Astrocyte (in vitro differentiated cells and primary cell): ENCODE measurements at regions not wholly inside any gene's neighbourhood (a gene's known extent, or its start where the extent isn't known, plus 50 kb on each side); places are given as distances from the start of the nearest gene placed in this dataset.

ENCODE experiments used
- DNase-seq: peaks from one replicate; pipeline ENCODE4 v3.0.0-alpha.2; 2010; ENCODE audit warnings: low read depth
- FAIRE-seq: peaks from 2 replicates; lab custom pipeline; 2011; peaks lifted over from hg19 to GRCh38; lab: Jason Lieb, UNC
- H2AFZ ChIP-seq: 2 replicates; pipeline ENCODE4 v1.6.0; 2012; ENCODE audit warnings: low read depth, low read length, inconsistent platforms
- H3K27ac ChIP-seq: 2 replicates; pipeline ENCODE4 v1.5.1; 2011; ENCODE audit warnings: low read depth, low read length, inconsistent platforms
- H3K27me3 ChIP-seq: 2 replicates; pipeline ENCODE4 v1.6.0; 2011; ENCODE audit warnings: low read length, inconsistent platforms; ENCODE audit not compliant: insufficient read depth
- H3K36me3 ChIP-seq: 2 replicates; pipeline ENCODE4 v1.5.1; 2011; ENCODE audit warnings: low read length, inconsistent platforms; ENCODE audit not compliant: insufficient read depth
- H3K4me1 ChIP-seq: 2 replicates; pipeline ENCODE4 v1.5.1; 2011; ENCODE audit warnings: low read length, inconsistent platforms; ENCODE audit not compliant: insufficient read depth
- H3K4me2 ChIP-seq: 2 replicates; pipeline ENCODE4 v1.6.0; 2012; ENCODE audit warnings: low read length, inconsistent platforms
- H3K4me3 ChIP-seq: 2 replicates; pipeline ENCODE4 v1.5.1; 2011; ENCODE audit warnings: low read depth, mild to moderate bottlenecking, low read length, inconsistent platforms; ENCODE audit not compliant: insufficient read depth
- H3K79me2 ChIP-seq: 2 replicates; pipeline ENCODE4 v1.6.0; 2012; ENCODE audit warnings: mild to moderate bottlenecking, low read length, inconsistent platforms; ENCODE audit not compliant: insufficient read depth
- H3K9ac ChIP-seq: 2 replicates; pipeline ENCODE4 v1.6.0; 2012; ENCODE audit warnings: mild to moderate bottlenecking, low read length, inconsistent platforms
- H3K9me3 ChIP-seq: 2 replicates; pipeline ENCODE4 v1.5.1; 2012; ENCODE audit warnings: low read depth, mild to moderate bottlenecking, low read length, inconsistent platforms; ENCODE audit not compliant: insufficient read depth
- H4K20me1 ChIP-seq: 2 replicates; pipeline ENCODE4 v1.6.0; 2012; ENCODE audit warnings: low read length, inconsistent platforms; ENCODE audit not compliant: insufficient read depth
- H3K27ac Mint-ChIP-seq: one replicate; pipeline ENCODE4 v1.8.0; 2021; ENCODE audit warnings: mild to moderate bottlenecking, mixed read lengths; ENCODE audit not compliant: unreplicated experiment
- H3K27me3 Mint-ChIP-seq: one replicate; pipeline ENCODE4 v1.8.0; 2021; ENCODE audit warnings: low read depth, mixed read lengths; ENCODE audit not compliant: unreplicated experiment
- H3K36me3 Mint-ChIP-seq: one replicate; pipeline ENCODE4 v1.8.0; 2021; ENCODE audit warnings: low read depth, mixed read lengths; ENCODE audit not compliant: unreplicated experiment
- H3K4me1 Mint-ChIP-seq: one replicate; pipeline ENCODE4 v1.8.0; 2021; ENCODE audit warnings: low read depth, mixed read lengths; ENCODE audit not compliant: unreplicated experiment
- H3K4me3 Mint-ChIP-seq: one replicate; pipeline ENCODE4 v1.8.0; 2021; ENCODE audit warnings: mild to moderate bottlenecking, moderate library complexity, mixed read lengths; ENCODE audit not compliant: unreplicated experiment
- H3K9me3 Mint-ChIP-seq: one replicate; pipeline ENCODE4 v1.8.0; 2021; ENCODE audit warnings: mild to moderate bottlenecking, mixed read lengths; ENCODE audit not compliant: unreplicated experiment
- CTCF ChIP-seq: IDR thresholded peaks from 2 replicates; pipeline ENCODE4 v1.5.1; 2011; ENCODE audit warnings: low read depth, mild to moderate bottlenecking, inconsistent platforms, low read length, moderate library complexity; ENCODE audit not compliant: insufficient read depth
- EZH2 ChIP-seq: IDR thresholded peaks from 2 replicates; pipeline ENCODE4 v1.6.1; 2012; ENCODE audit warnings: mild to moderate bottlenecking, low read length, inconsistent platforms; ENCODE audit not compliant: insufficient read depth

GRCh38 chr7:134391223-134391622, 67.7 kb downstream of the AKR1B1 start:
- H3K4me2 ChIP-seq, result no peak overlapping the region
- DNase-seq, result no peak
- Mint-ChIP-seq H3K4me3 (no peak overlapping the region), H3K4me1 (no peaks in the 10 kb centered on the region), H3K9me3 (peaks cover 7% of the 10 kb centered on the region), H3K27ac (no peak overlapping the region), H3K27me3 (peaks cover 5% of the 10 kb centered on the region), H3K36me3 (no peaks in the 10 kb centered on the region)
- no peak overlapping the region for H3K9ac ChIP-seq
- TF ChIP-seq CTCF, result no peak
- no peak for TF ChIP-seq EZH2
- H3K4me3 ChIP-seq, result no peak overlapping the region
- no peaks in the 10 kb centered on the region for H3K27me3 ChIP-seq
- H2AFZ ChIP-seq, result no peak overlapping the region
- no peaks in the 10 kb centered on the region for H3K36me3 ChIP-seq
- FAIRE-seq, result no peak
- no peaks in the 10 kb centered on the region for H3K4me1 ChIP-seq
- H4K20me1 ChIP-seq, result no peaks in the 10 kb centered on the region
- no peaks in the 10 kb centered on the region for H3K79me2 ChIP-seq
- H3K9me3 ChIP-seq, result peaks cover 2% of the 10 kb centered on the region
- no peak overlapping the region for H3K27ac ChIP-seq

GRCh38 chr7:134388336-134389019, 70.4 kb downstream of the AKR1B1 start:
- H4K20me1 ChIP-seq, result no peaks in the 10 kb centered on the region
- no peaks in the 10 kb centered on the region for H3K36me3 Mint-ChIP-seq
- TF ChIP-seq EZH2 (no peak), CTCF (no peak)

GRCh38 chr7:134378562-134378961, 61.8 kb upstream of the SLC35B4 start:
- no peak overlapping the region for H3K9ac ChIP-seq
- H2AFZ ChIP-seq, result no peak overlapping the region
- H3K4me3 Mint-ChIP-seq, result no peak overlapping the region
- H3K36me3 ChIP-seq, result no peaks in the 10 kb centered on the region
- H3K4me1 ChIP-seq, result no peaks in the 10 kb centered on the region
- no peak overlapping the region for H3K4me2 ChIP-seq
- no peaks in the 10 kb centered on the region for H3K36me3 Mint-ChIP-seq
- no peaks in the 10 kb centered on the region for H3K9me3 ChIP-seq
- H3K4me3 ChIP-seq, result no peak overlapping the region
- DNase-seq, result no peak
- FAIRE-seq, result no peak
- no peaks in the 10 kb centered on the region for H4K20me1 ChIP-seq
- H3K27me3 ChIP-seq, result peaks cover 7% of the 10 kb centered on the region
- peaks cover 2% of the 10 kb centered on the region for H3K9me3 Mint-ChIP-seq
- H3K27ac ChIP-seq, result no peak overlapping the region
- no peaks in the 10 kb centered on the region for H3K79me2 ChIP-seq
- H3K4me1 Mint-ChIP-seq, result no peaks in the 10 kb centered on the region
- TF ChIP-seq CTCF (no peak), EZH2 (no peak)
- no peak overlapping the region for H3K27ac Mint-ChIP-seq
- H3K27me3 Mint-ChIP-seq, result peaks cover 13% of the 10 kb centered on the region

More at GRCh38 chr7:134388336-134389019, 70.4 kb downstream of the AKR1B1 start:
- Histone ChIP-seq H3K9me3 (peaks cover 5% of the 10 kb centered on the region), H3K9ac (no peak overlapping the region), H3K27me3 (no peaks in the 10 kb centered on the region), H3K36me3 (no peaks in the 10 kb centered on the region), H2AFZ (no peak overlapping the region), H3K4me3 (no peak overlapping the region), H3K4me2 (no peak overlapping the region), H3K27ac (no peak overlapping the region), H3K79me2 (no peaks in the 10 kb centered on the region), H3K4me1 (no peaks in the 10 kb centered on the region)
- no peak for FAIRE-seq
- H3K27me3 Mint-ChIP-seq, result peaks cover 2% of the 10 kb centered on the region
- H3K4me1 Mint-ChIP-seq, result no peaks in the 10 kb centered on the region
- H3K4me3 Mint-ChIP-seq, result no peak overlapping the region
- no peak for DNase-seq
- H3K27ac Mint-ChIP-seq, result no peak overlapping the region
- H3K9me3 Mint-ChIP-seq, result peaks cover 12% of the 10 kb centered on the region
